Neural progenitor cell (in vitro differentiated cells): ENCODE measurements at regions not wholly inside any gene's neighbourhood (a gene's known extent, or its start where the extent isn't known, plus 50 kb on each side); places are given as distances from the start of the nearest gene placed in this dataset.

Experiments
- DNase-seq: peaks from one replicate; pipeline ENCODE4 v3.0.0-alpha.2; 2016; ENCODE audit warnings: low spot score
- H2AFZ ChIP-seq: fragments of 200-600 bp; sonication (generic); replicated peaks from 2 replicates; pipeline ENCODE4 v1.6.1; 2016; ENCODE audit warnings: antibody characterized with exemption
- H3F3A ChIP-seq: fragments of 200-600 bp; sonication (generic); 2 replicates; pipeline ENCODE4 v1.6.1; 2016; ENCODE audit warnings: antibody characterized with exemption, low read depth
- H3K27ac ChIP-seq: fragments of 200-600 bp; sonication (generic); 2 replicates; pipeline ENCODE4 v1.5.1; 2016; ENCODE audit warnings: mild to moderate bottlenecking
- H3K27me3 ChIP-seq: fragments of 200-600 bp; sonication (generic); 2 replicates; pipeline ENCODE4 v1.6.1; 2016; ENCODE audit warnings: mild to moderate bottlenecking, moderate library complexity
- H3K36me3 ChIP-seq: fragments of 200-600 bp; sonication (generic); 2 replicates; pipeline ENCODE4 v1.5.1; 2016
- H3K4me1 ChIP-seq: fragments of 200-600 bp; sonication (generic); 2 replicates; pipeline ENCODE4 v1.6.1; 2016; ENCODE audit warnings: mixed run types
- H3K4me2 ChIP-seq: fragments of 200-600 bp; sonication (generic); 2 replicates; pipeline ENCODE4 v1.6.1; 2016
- H3K4me3 ChIP-seq: fragments of 200-600 bp; sonication (generic); 2 replicates; pipeline ENCODE4 v1.5.1; 2016
- H3K79me2 ChIP-seq: fragments of 200-600 bp; sonication (generic); 2 replicates; pipeline ENCODE4 v1.6.1; 2016; ENCODE audit warnings: low read depth
- H3K9ac ChIP-seq: fragments of 200-600 bp; sonication (generic); 2 replicates; pipeline ENCODE4 v1.6.1; 2016
- H3K9me3 ChIP-seq: fragments of 200-600 bp; sonication (generic); 2 replicates; pipeline ENCODE4 v1.5.1; 2016; ENCODE audit warnings: low read depth
- H4K20me1 ChIP-seq: fragments of 200-600 bp; sonication (generic); 2 replicates; pipeline ENCODE4 v1.6.1; 2016; ENCODE audit warnings: low read depth
- H3K27ac Mint-ChIP-seq: 3 replicates; pipeline ENCODE4 v1.8.0; 2021; ENCODE audit warnings: mixed read lengths
- H3K27me3 Mint-ChIP-seq: 2 replicates; pipeline ENCODE4 v1.8.0; 2022; ENCODE audit warnings: low read depth, mild to moderate bottlenecking, inconsistent platforms, moderate library complexity, mixed read lengths; ENCODE audit not compliant: insufficient read depth
- H3K36me3 Mint-ChIP-seq: 3 replicates; pipeline ENCODE4 v1.8.0; 2021; ENCODE audit warnings: mixed read lengths
- H3K4me1 Mint-ChIP-seq: 3 replicates; pipeline ENCODE4 v1.8.0; 2021; ENCODE audit warnings: mixed read lengths
- H3K4me3 Mint-ChIP-seq: 3 replicates; pipeline ENCODE4 v1.8.0; 2021; ENCODE audit warnings: mild to moderate bottlenecking, moderate library complexity, mixed read lengths
- H3K9me3 Mint-ChIP-seq: 3 replicates; pipeline ENCODE4 v1.8.0; 2020; ENCODE audit warnings: mixed read lengths
- CTCF ChIP-seq: fragments of 200-600 bp; sonication (generic); IDR thresholded peaks from 2 replicates; pipeline ENCODE4 v1.5.1; 2017; ENCODE audit warnings: antibody characterized with exemption, mild to moderate bottlenecking
- EZH2 ChIP-seq: fragments of 200-600 bp; sonication (generic); IDR thresholded peaks from 2 replicates; pipeline ENCODE4 v1.6.1; 2017; ENCODE audit warnings: antibody characterized with exemption, mild to moderate bottlenecking, moderate library complexity
- EZH2phosphoT487 ChIP-seq: fragments of 200-600 bp; sonication (generic); IDR thresholded peaks from 2 replicates; pipeline ENCODE4 v1.6.1; 2017; ENCODE audit warnings: antibody characterized with exemption

GRCh38 chr2:156915332-156915731, 342.2 kb upstream of the GALNT5 start:
- Histone ChIP-seq H3K36me3 (no peaks in the 10 kb centered on the region), H2AFZ (no peak overlapping the region), H3F3A (no peaks in the 10 kb centered on the region), H3K4me2 (no peak overlapping the region), H3K27me3 (no peaks in the 10 kb centered on the region), H3K9me3 (no peaks in the 10 kb centered on the region), H4K20me1 (no peaks in the 10 kb centered on the region), H3K9ac (no peak overlapping the region), H3K27ac (no peak overlapping the region), H3K4me3 (no peak overlapping the region), H3K79me2 (no peaks in the 10 kb centered on the region), H3K4me1 (no peaks in the 10 kb centered on the region)
- H3K4me1 Mint-ChIP-seq: no peaks in the 10 kb centered on the region
- H3K36me3 Mint-ChIP-seq: peaks cover 2% of the 10 kb centered on the region
- TF ChIP-seq CTCF: no peak
- no peak for DNase-seq
- no peak overlapping the region for H3K4me3 Mint-ChIP-seq
- H3K27me3 Mint-ChIP-seq: no peaks in the 10 kb centered on the region
- no peak overlapping the region for H3K27ac Mint-ChIP-seq
- peaks cover 4% of the 10 kb centered on the region for H3K9me3 Mint-ChIP-seq

- TF ChIP-seq EZH2phosphoT487: no peak
- Histone ChIP-seq H3K36me3 (no peaks in the 10 kb centered on the region), H3K9me3 (no peaks in the 10 kb centered on the region), H2AFZ (no peak overlapping the region), H3F3A (no peaks in the 10 kb centered on the region), H3K27ac (no peak overlapping the region), H3K27me3 (no peaks in the 10 kb centered on the region), H3K4me1 (no peaks in the 10 kb centered on the region), H3K4me3 (no peak overlapping the region), H3K9ac (no peak overlapping the region), H4K20me1 (no peaks in the 10 kb centered on the region), H3K79me2 (no peaks in the 10 kb centered on the region), H3K4me2 (no peak overlapping the region)
- Mint-ChIP-seq H3K36me3 (peaks cover 4% of the 10 kb centered on the region), H3K9me3 (peaks cover 9% of the 10 kb centered on the region), H3K27ac (no peak overlapping the region), H3K4me3 (no peak overlapping the region), H3K4me1 (no peaks in the 10 kb centered on the region), H3K27me3 (no peaks in the 10 kb centered on the region)
- peak; percentile 11 for DNase-seq
These were observed 339.1 kb upstream of the GALNT5 start for GRCh38 chr2:156918410-156918809.

- H3K79me2 ChIP-seq: no peaks in the 10 kb centered on the region
- Mint-ChIP-seq H3K36me3 (peaks cover 2% of the 10 kb centered on the region), H3K27me3 (peaks cover 5% of the 10 kb centered on the region), H3K4me3 (no peak overlapping the region), H3K27ac (no peak overlapping the region), H3K4me1 (peaks cover 5% of the 10 kb centered on the region), H3K9me3 (peaks cover 15% of the 10 kb centered on the region)
- DNase-seq: no peak
- no peaks in the 10 kb centered on the region for H3K9me3 ChIP-seq
- H4K20me1 ChIP-seq: no peaks in the 10 kb centered on the region
- H2AFZ ChIP-seq: no peak overlapping the region
- no peaks in the 10 kb centered on the region for H3K36me3 ChIP-seq
- H3F3A ChIP-seq: no peaks in the 10 kb centered on the region
- no peaks in the 10 kb centered on the region for H3K4me1 ChIP-seq
- H3K27me3 ChIP-seq: no peaks in the 10 kb centered on the region
- H3K4me2 ChIP-seq: no peak overlapping the region
- H3K4me3 ChIP-seq: no peak overlapping the region
- H3K9ac ChIP-seq: no peak overlapping the region
- TF ChIP-seq EZH2 (no peak), EZH2phosphoT487 (no peak), CTCF (no peak)
- H3K27ac ChIP-seq: no peak overlapping the region
These were observed 327.1 kb upstream of the GALNT5 start for GRCh38 chr2:156930423-156930822.

- Histone ChIP-seq H3K27ac (no peak overlapping the region), H3K36me3 (no peaks in the 10 kb centered on the region), H4K20me1 (no peaks in the 10 kb centered on the region), H2AFZ (no peak overlapping the region), H3K9me3 (no peaks in the 10 kb centered on the region), H3K79me2 (no peaks in the 10 kb centered on the region), H3K9ac (no peak overlapping the region), H3K4me1 (no peaks in the 10 kb centered on the region), H3K27me3 (no peaks in the 10 kb centered on the region), H3F3A (no peaks in the 10 kb centered on the region), H3K4me3 (no peak overlapping the region), H3K4me2 (no peak overlapping the region)
- no peaks in the 10 kb centered on the region for H3K27me3 Mint-ChIP-seq
- H3K9me3 Mint-ChIP-seq: no peaks in the 10 kb centered on the region
- no peak for TF ChIP-seq EZH2
- H3K4me3 Mint-ChIP-seq: no peak overlapping the region
- no peak for DNase-seq
- H3K36me3 Mint-ChIP-seq: no peaks in the 10 kb centered on the region
- H3K4me1 Mint-ChIP-seq: peaks cover 12% of the 10 kb centered on the region
- H3K27ac Mint-ChIP-seq: no peak overlapping the region
These were observed 323.8 kb upstream of the GALNT5 start for GRCh38 chr2:156933645-156934225.
